NCI-H1436 (cell line): ENCODE measurements at regions not wholly inside any gene's neighbourhood (a gene's known extent, or its start where the extent isn't known, plus 50 kb on each side); places are given as distances from the start of the nearest gene placed in this dataset.
"Not testable (repeated sequence)": the region's sequence is repeated elsewhere in the genome, so short reads cannot be mapped to it uniquely, and the experiment has no call there.

Source experiments
- DNase-seq: peaks from one replicate; lab custom pipeline; 2025; lab: John Stamatoyannopoulos, UW

DNA sequence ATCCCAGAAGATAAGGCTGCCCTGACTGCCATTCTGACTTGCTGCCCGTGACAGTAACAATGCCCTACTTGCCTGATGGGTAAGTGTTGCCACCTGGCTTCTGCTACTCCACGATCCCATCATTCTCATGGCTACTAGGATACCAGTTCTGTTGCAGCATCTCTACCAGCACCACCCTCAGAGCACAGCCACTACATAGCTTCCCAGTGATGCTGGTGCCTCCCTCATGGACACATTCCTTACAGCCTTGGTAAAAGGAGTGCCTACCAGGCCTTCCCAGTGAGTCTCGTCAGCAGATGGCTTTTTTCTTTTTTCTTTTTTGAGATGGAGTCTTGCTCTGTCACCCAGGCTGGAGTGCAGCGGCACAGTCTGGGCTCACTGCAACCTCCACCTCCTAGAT is 84.4 kb upstream of the CMKLR1 start:
- no peak for DNase-seq

DNA sequence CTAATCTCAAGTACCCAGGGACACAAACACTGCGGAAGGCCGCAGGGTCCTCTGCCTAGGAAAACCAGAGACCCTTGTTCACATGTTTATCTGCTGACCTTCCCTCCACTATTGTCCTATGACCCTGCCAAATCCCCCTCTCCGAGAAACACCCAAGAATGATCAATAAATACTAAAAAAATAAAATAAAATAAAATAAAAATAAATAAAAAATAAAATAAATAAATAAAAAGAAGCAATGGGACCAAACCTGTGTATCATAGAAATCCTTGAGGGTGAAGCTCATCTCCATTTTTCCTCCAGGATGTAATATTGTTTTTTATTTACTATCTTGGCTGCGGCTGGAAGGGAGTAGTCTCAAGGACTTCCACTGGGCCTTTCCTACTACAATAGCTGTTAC is 82.0 kb upstream of the CMKLR1 start:
- DNase-seq, result not testable (repeated sequence)

DNA sequence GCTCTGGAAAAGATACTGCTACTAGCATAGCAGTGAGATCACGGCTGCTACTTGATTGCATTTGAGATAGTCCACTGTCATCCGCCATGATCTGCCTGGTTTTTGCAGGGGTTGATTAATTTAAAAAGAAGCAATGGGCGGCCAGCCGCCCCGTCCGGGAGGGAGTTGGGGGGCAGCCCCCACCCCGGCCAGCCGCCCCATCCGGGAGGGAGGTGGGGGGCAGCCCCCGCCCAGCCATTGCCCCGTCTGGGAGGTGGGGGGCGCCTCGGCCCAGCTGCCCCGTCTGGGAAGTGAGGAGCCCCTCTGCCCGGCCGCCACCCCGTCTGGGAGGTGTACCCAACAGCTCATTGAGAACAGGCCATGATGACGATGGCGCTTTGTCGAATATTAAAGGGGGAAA is 81.3 kb upstream of the CMKLR1 start:
- not testable (repeated sequence) for DNase-seq

DNA sequence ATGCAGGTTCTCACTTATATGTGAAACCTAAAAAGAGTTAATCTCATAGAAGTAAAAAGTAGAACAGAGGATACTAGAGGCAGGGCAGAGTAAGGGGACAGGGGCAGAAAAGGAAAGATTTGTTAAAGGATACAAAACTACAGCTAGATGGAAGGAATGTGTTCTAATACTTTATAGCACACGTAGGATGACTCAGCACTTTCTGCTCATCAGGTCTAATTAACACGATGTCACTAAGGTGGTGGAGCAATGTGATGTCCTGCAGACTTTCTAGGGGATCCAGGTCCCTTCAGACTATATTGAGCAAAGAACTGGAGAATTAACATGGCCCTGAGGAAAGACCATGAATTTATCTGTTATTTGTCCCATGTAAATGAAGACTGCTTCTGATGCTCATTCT is 80.8 kb upstream of the CMKLR1 start:
- no peak for DNase-seq

DNA sequence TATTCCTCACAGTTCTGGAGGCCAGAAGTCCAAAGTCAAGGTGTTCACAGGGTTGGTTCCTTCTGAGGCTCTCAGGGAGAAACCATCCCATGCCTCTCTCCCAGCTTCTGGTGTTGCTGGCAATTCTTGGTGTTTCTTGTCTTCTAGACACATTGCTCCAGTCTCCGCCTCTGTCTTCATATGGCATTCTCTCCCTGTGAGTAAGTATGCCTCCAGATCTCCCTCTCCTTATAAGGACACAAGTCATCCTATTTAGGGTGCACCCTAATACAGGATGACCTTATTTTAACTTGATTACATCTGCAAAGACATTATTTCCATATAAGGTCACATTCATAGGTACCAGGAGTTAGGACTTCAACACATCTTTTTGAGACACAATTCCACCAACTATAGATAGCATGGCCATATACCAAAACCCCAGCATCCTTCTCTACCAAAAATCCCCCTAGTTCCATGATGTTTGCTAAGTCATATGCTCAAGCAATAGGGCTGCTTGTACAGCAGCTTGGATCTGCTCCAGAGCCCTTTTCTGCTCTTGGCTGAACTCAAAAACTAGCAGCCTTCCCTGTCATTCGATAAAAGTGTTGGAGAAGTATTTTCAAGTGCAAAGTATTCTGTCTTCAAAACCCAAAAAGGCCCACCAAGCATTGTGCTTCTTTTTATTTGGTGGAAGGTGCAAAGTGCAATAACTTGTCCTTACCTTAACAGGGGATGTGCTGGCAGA is 79.2 kb upstream of the CMKLR1 start:
- DNase-seq, result no peak

DNA sequence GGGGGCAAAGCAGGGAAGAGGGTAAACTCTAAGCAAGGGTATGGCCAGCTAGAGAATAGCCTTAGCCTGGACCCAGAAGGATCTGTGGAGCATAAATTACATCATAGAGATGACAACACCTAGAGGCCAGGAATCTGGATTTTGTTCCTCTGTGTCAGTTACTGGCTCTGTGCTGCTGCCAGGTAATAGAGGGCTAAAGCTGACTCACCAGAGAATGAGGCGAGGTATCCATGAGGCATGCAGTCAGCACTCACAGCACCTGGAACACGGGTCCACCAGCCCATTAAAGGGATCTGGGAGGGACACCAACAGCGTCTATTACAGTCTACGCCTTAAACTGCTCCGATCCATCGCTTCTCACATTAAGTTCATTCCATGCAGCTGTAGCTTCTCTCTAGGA is 74.9 kb upstream of the CMKLR1 start:
- DNase-seq, result no peak

DNA sequence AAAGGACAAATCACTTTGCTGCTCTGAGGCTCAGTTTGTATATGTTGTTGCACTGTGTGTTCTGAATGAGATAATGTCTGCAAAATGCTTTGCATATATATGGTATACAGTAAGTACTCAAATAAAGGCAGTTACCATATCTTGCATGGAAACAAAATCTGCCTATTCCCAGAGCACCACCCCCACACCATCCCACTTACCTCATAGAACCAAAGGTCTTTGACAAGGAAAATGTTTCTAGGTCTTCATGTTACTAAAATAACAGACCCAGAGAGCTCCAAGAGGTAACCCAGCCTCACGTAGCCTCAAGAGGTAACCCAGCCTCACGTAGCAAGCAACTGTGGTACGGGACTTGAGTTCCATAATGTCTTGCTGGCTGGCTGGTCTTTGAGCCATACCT is 71.6 kb upstream of the CMKLR1 start:
- DNase-seq, result no peak

DNA sequence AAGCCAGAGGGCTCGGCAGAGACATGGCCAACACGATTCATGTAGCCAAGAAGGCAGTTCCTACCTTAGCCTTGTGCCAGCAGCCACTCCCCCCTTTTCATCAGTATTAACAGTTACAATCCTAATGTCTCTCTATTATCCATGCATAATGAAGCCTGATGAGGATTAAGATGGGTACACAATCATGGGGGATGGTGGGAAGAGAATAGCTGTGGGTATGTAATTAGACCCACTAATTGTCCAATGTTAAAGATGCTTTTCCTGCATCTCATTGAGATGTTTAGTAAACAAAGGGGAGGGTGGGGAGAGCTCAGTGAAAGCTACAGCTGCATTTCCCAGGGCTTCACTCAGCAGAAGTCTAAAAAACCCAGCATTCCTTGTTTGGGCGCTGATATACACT is 70.4 kb upstream of the CMKLR1 start:
- DNase-seq, result no peak

- DNase-seq, result no peak
These were observed 64.8 kb upstream of the CMKLR1 start for GRCh38 chr12:108403952-108404351.

GRCh38 chr12:108401964-108402363 is 62.9 kb upstream of the CMKLR1 start:
- DNase-seq, result no peak

- DNase-seq, result no peak
These were observed 61.9 kb upstream of the CMKLR1 start for GRCh38 chr12:108400900-108401480.

GRCh38 chr12:108400481-108400880 is 61.4 kb upstream of the CMKLR1 start:
- no peak for DNase-seq

DNA sequence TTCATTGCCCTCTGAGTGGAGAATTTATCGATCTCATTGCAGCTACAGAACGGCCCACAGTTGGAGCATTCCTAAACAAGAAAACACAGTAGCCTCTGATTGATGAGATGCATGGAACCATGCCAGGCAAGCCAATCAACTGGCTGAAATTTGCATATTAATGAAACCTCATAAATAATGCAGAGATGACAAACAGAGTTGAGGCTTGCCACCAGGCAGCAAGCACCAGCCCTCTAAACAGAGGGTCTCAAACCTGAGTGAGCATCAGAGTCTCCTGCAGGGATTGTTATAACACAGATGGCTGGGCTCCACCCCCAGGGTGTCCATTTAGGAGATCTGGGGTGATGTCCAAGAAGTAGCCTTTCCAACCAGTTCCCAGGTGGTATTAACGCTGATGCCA is 60.9 kb upstream of the CMKLR1 start:
- no peak for DNase-seq

GRCh38 chr12:108399514-108399913 is 60.4 kb upstream of the CMKLR1 start:
- no peak for DNase-seq

- no peak for DNase-seq
These were observed 55.1 kb upstream of the CMKLR1 start for GRCh38 chr12:108394196-108394595.

DNA sequence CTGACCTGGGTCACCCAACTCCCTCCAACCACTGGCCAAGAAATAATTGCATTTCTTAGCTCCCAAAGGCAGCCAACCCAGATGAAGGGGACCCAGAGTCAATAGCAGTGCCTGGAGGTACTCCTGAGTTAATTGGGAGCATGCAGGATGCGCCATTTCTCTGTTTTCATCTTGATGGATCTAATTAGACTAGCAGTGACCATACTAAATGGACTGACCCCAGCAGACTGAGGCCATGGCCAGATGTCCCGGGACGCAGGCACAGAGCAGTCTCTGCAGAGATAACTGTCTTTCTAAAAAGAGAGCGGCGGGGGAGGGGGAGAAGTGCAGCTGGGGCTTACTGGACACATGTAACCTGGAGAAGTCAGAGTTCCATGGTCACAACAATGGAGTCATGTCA is 53.2 kb upstream of the CMKLR1 start:
- no peak for DNase-seq

DNA sequence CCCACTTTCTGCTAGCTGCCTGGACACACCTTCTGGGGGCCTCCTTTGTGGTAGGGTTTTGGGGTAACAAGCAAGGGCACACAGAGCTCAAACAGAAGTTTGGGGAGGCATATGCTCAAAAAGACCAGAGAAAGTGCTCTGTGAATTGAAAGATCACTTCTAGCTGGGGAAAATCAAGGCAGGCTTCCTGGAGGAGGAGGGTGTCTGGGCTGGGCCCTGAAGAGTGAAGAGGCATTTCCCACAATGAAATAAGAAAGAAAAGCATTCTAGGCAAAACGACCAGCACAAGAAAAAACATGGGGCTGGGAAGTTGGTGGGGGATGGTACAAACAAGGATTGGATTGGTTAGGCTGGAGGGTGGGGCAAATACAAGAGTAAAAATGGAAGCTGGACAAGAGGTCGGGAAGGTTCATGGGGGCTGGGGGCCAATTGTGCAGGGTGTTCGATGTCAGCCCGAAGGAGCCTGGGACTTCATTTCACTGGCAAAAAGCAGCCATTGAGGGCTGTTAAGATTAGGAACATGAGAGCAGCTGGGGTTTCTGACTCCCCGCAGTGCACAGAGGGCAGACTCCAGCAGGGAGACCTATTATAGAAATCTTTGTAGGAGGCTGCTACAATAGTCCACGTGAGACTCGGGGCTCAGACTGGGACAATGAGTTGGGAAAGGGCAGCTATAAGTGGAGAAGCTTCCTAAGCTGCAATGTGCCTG is 51.5 kb upstream of the CMKLR1 start:
- DNase-seq, result no peak

GRCh38 chr12:108389544-108389943 is 50.4 kb upstream of the CMKLR1 start:
- DNase-seq, result no peak
